ENCODE measurements at regions not wholly inside any gene's neighbourhood (a gene's known extent, or its start where the extent isn't known, plus 50 kb on each side); places are given as distances from the start of the nearest gene placed in this dataset.

- no peak overlapping the region for H3K4me3 Mint-ChIP-seq
- no CpG with 5 or more reads among the region's 6 CpGs for WGBS (ENCODE audit: extremely low coverage, insufficient read length, low lambda C conversion rate)
- no peak overlapping the region for H3K4me2 ChIP-seq (ENCODE audit: insufficient read depth, insufficient read length, low read length)
- H3K23me2 ChIP-seq (ENCODE audit: insufficient read length, low read depth, low read length, poor library complexity, severe bottlenecking): no peaks in the 10 kb centered on the region
- H2BK120ac ChIP-seq (ENCODE audit: low read depth, low read length, poor library complexity, severe bottlenecking): no peak overlapping the region
- H2BK12ac ChIP-seq (ENCODE audit: insufficient read length, low read depth, low read length): no peak overlapping the region
- H3T11ph ChIP-seq (ENCODE audit: low read length): no peak overlapping the region
- no peak overlapping the region for H2AFZ ChIP-seq (ENCODE audit: low read length)
- H2BK15ac ChIP-seq (ENCODE audit: low read depth, low read length): no peak overlapping the region
- no peaks in the 10 kb centered on the region for H3K36me3 Mint-ChIP-seq (ENCODE audit: insufficient read depth in 1 of 3, low read depth in 3 of 3)
- no peak overlapping the region for H2AK5ac ChIP-seq (ENCODE audit: insufficient read length, low read length)
- H4K20me1 ChIP-seq (ENCODE audit: control insufficient read depth, insufficient read depth, insufficient read length): no peaks in the 10 kb centered on the region
- no peak for DNase-seq
- H2BK20ac ChIP-seq (ENCODE audit: low read depth, low read length, poor library complexity, severe bottlenecking): no peak overlapping the region
- no peaks in the 10 kb centered on the region for H3K27me3 ChIP-seq (ENCODE audit: insufficient read depth, low read length)
- no peak overlapping the region for H3K27ac Mint-ChIP-seq
- H3K79me2 ChIP-seq (ENCODE audit: insufficient read depth, low read length): no peaks in the 10 kb centered on the region
- H3K27me3 Mint-ChIP-seq (ENCODE audit: low read depth): peaks cover 7% of the 10 kb centered on the region
- peaks cover 34 to 54% of the 10 kb centered on the region in 2 experiments for H3K4me1 Mint-ChIP-seq
- no peak overlapping the region for H3K14ac ChIP-seq (ENCODE audit: insufficient read depth, low read length)
- no peak overlapping the region for H4K5ac ChIP-seq (ENCODE audit: insufficient read length, low read depth, low read length)
- no peak overlapping the region for H3K23ac ChIP-seq (ENCODE audit: insufficient read length, low read depth, low read length)
- H4K91ac ChIP-seq (ENCODE audit: insufficient read length, low read depth, low read length): no peak overlapping the region
- no peak overlapping the region for H3K18ac ChIP-seq (ENCODE audit: insufficient read length, low read depth, low read length)
- no peak overlapping the region for H3K56ac ChIP-seq (ENCODE audit: insufficient read length, low read depth, low read length)
- no peaks in the 10 kb centered on the region; a peak in 1 of 5 replicates for H3K9me3 Mint-ChIP-seq
- no peak overlapping the region for H3K27ac ChIP-seq (ENCODE audit: insufficient read length, low read depth, low read length)
- no peak overlapping the region for H3K9ac ChIP-seq (ENCODE audit: extremely low read depth, insufficient read length, low read length)
- H3K9me3 ChIP-seq (ENCODE audit: control insufficient read depth, low read depth, low read length): no peaks in the 10 kb centered on the region
- no peak overlapping the region for H2BK5ac ChIP-seq (ENCODE audit: insufficient read length, low read length)
- H3K4me1 ChIP-seq (ENCODE audit: insufficient read depth, low read length): no peaks in the 10 kb centered on the region
- TF ChIP-seq CTCF (conservative IDR thresholded peaks at IDR 0.05): no peak
- H3K4ac ChIP-seq (ENCODE audit: low read depth, low read length): no peak overlapping the region
- no peaks in the 10 kb centered on the region for H3K79me1 ChIP-seq (ENCODE audit: insufficient read depth, low read depth, low read length, poor library complexity, severe bottlenecking)
- H4K8ac ChIP-seq (replicated peaks; ENCODE audit: insufficient read length, low read depth, low read length): no peak overlapping the region
These were observed 183.0 kb downstream of the BARHL2 start for GRCh38 chr1:90534116-90534515.
